RPMI7951 (cell line): ENCODE measurements at regions not wholly inside any gene's neighbourhood (a gene's known extent, or its start where the extent isn't known, plus 50 kb on each side); places are given as distances from the start of the nearest gene placed in this dataset.

ENCODE experiments used
- DNase-seq: peaks from one replicate; pipeline ENCODE4 v3.0.0-alpha.2; 2012; ENCODE audit warnings: low read depth

GRCh38 chr11:113526521-113526920 lies 51.3 kb upstream of the DRD2 start:
- DNase-seq: no peak
